Pancreas (tissue), 10 donors: ENCODE measurements at regions not wholly inside any gene's neighbourhood (a gene's known extent, or its start where the extent isn't known, plus 50 kb on each side); places are given as distances from the start of the nearest gene placed in this dataset.

Source experiments
- ATAC-seq, 4 donors: fragments of 200-7000 bp; cut with Tn5 transposase; one replicate each; pipeline versions ENCODE4 v1.8.0 to v1.9.1; 2020; ENCODE audit warnings: mild to moderate bottlenecking in 4 of 4, moderate library complexity in 4 of 4
- DNase-seq, 6 donors: peaks; one replicate each; pipeline ENCODE4 v3.0.0-alpha.2; 2020
- FAIRE-seq: peaks from 2 replicates; lab custom pipeline; 2012; peaks lifted over from hg19 to GRCh38; lab: Jason Lieb, UNC
- H3K27ac ChIP-seq, 4 donors: fragments of 200-600 bp; sonication (generic); 1 replicate in 3 of 4; 2 replicates in 1 of 4; pipeline versions ENCODE4 v1.5.0 to v1.8.0; 2020
- H3K27me3 ChIP-seq, 4 donors: fragments of 200-600 bp; one replicate each; pipeline ENCODE4 v1.8.0; 2021
- H3K36me3 ChIP-seq, 3 donors: fragments of 200-600 bp; sonication (generic) in 1 of 3; one replicate each; pipeline versions ENCODE4 v1.5.0 to v1.8.0; 2020 to 2021
- H3K4me1 ChIP-seq, 3 donors: fragments of 200-600 bp; one replicate each; pipeline ENCODE4 v1.8.0; 2021
- H3K4me3 ChIP-seq, 4 donors: fragments of 200-600 bp; sonication (generic) in 2 of 4; one replicate each; pipeline versions ENCODE4 v1.5.0 to v1.8.0; 2020 to 2021
- H3K9me3 ChIP-seq, 4 donors: fragments of 200-600 bp; one replicate each; pipeline ENCODE4 v1.8.0; 2021
- WGBS, 2 donors: extraction: QIAGEN DNeasy Blood & Tissue Kit; methylation state at CpG; one replicate each; pipeline ENCODE4 v1.1.7; 2013; 5-methylcytosine and 5-hydroxymethylcytosine counted together
- intact Hi-C, 3 donors: fragments of 100-400 bp; cut with DNase I; formaldehyde crosslinking; loops; one replicate each; pipeline versions ENCODE4 v1.11.1 to v1.14.2; 2022
- TF ChIP-seq, protein P1 (sequence below), 4 donors: fragments of 200-600 bp; sonication (generic) in 3 of 4; IDR thresholded peaks; one replicate each; pipeline versions ENCODE4 v1.5.0 to v1.8.0; 2021; ENCODE audit warnings: antibody characterized with exemption in 4 of 4
- donor health status: healthy with polysubstance abuse.
- donor health status: DM: no; HTN: no; CAD: no; lungs with moderate emphysema.
- donor health status: DM: no; HTN: no; CAD: no.
- donor health status: control.
- donor health status: control.
- donor health status: Bipolar disorder and iron deficiency.
- donor health status: DM: yes; HTN: yes; CAD: no.
- donor health status: DM: no; HTN: no; CAD: no.
- donor health status: DM: no; HTN: no; CAD: no.
- donor health status: DM: yes; HTN: yes; CAD: no.

- no peak for FAIRE-seq
- ATAC-seq: no peak
- DNase-seq: no peak
- TF ChIP-seq, protein P1, sequence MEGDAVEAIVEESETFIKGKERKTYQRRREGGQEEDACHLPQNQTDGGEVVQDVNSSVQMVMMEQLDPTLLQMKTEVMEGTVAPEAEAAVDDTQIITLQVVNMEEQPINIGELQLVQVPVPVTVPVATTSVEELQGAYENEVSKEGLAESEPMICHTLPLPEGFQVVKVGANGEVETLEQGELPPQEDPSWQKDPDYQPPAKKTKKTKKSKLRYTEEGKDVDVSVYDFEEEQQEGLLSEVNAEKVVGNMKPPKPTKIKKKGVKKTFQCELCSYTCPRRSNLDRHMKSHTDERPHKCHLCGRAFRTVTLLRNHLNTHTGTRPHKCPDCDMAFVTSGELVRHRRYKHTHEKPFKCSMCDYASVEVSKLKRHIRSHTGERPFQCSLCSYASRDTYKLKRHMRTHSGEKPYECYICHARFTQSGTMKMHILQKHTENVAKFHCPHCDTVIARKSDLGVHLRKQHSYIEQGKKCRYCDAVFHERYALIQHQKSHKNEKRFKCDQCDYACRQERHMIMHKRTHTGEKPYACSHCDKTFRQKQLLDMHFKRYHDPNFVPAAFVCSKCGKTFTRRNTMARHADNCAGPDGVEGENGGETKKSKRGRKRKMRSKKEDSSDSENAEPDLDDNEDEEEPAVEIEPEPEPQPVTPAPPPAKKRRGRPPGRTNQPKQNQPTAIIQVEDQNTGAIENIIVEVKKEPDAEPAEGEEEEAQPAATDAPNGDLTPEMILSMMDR (IDR thresholded peaks at IDR 0.05): no peak
- Histone ChIP-seq H3K9me3 (no peaks in the 10 kb centered on the region), H3K4me1 (no peaks in the 10 kb centered on the region), H3K4me3 (no peak overlapping the region), H3K27ac (no peak overlapping the region), H3K36me3 (no peaks in the 10 kb centered on the region), H3K27me3 (no peaks in the 10 kb centered on the region)
- intact Hi-C loops: no loop called here
- WGBS, 2 donors: 95 to 98% methylated on average over 2 of the region's 2 CpGs
These were observed 219.8 kb downstream of the AEBP2 start for GRCh38 chr12:19659086-19659485.

GRCh38 chr12:19659501-19659900 lies 220.2 kb downstream of the AEBP2 start:
- TF ChIP-seq, protein P1 (IDR thresholded peaks at IDR 0.05): no peak
- Histone ChIP-seq H3K36me3 (no peaks in the 10 kb centered on the region), H3K27me3 (no peaks in the 10 kb centered on the region), H3K9me3 (no peaks in the 10 kb centered on the region), H3K4me3 (no peak overlapping the region), H3K27ac (no peak overlapping the region), H3K4me1 (no peaks in the 10 kb centered on the region)
- ATAC-seq (no peak), FAIRE-seq (no peak), DNase-seq (no peak)
- 90 to 94% methylated on average over 2 of the region's 2 CpGs for WGBS, 2 donors
- intact Hi-C loops: no loop called here

DNA sequence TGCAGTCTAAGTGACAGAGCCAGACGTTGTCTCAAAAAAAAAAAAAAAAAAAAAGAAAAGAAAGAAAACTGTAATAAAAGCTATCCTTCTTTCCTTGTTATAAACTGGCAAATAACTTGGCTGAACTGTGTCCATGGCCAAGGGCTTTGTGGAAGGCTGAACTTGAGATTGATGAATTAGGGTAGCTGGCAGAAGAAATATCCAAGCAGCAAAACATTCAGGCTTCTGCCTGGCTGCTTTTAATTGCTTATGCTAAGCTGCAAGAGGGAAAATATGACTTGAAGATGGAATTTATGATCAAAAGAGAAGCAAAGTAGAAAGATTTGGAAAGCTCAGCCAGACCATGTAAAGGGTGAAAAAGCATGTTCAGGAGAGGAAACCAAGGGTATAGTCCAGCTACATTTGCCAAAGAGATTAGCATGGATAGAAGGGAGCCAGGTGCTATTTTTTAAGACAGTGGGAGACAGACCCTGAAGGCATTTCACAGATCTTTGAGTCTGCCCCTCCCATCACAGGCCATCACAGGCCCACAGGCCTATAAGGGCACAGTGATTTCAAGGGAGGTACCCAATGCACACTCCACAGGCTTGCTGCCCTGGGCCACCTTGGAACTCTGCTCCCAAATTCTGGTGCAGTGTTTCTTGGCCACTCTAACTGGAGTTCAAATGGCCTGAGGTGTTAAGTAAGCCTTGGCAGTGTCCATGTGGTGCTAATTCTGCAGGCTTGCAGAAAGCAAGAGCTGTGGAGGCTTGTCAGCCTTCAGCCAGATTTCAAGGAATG lies 226.0 kb downstream of the AEBP2 start:
- Histone ChIP-seq H3K27me3 (no peaks in the 10 kb centered on the region), H3K27ac (no peak overlapping the region), H3K36me3 (no peaks in the 10 kb centered on the region), H3K9me3 (no peaks in the 10 kb centered on the region), H3K4me1 (no peaks in the 10 kb centered on the region), H3K4me3 (no peak overlapping the region)
- ATAC-seq (no peak), DNase-seq (no peak), FAIRE-seq (no peak)
- TF ChIP-seq, protein P1 (IDR thresholded peaks at IDR 0.05): no peak
- 64 to 79% methylated on average over 1 of the region's 1 CpG for WGBS, 2 donors
- intact Hi-C loops: no loop called here

DNA sequence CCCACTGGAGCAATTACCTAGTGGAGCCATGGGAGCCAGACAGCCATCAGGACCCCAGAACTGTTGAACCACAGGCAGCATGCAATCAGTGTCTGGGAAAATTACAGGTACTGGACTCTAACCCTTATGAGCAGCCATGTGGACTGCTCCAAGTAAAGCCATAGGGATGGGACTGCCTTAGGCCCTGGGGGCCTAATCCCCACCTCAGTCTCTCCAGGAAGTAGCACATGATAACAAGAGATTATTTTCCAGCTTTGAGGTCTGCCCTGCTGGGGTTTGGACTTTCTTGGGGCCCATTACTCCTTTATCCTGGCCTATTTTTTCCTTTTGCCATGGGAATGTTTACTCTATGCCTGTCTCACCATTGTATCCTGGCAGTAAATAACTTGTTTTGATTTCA lies 226.8 kb downstream of the AEBP2 start:
- no peak overlapping the region for H3K27ac ChIP-seq
- no peaks in the 10 kb centered on the region for H3K9me3 ChIP-seq
- DNase-seq (no peak), FAIRE-seq (no peak), ATAC-seq (no peak)
- H3K4me1 ChIP-seq: no peaks in the 10 kb centered on the region
- H3K36me3 ChIP-seq: no peaks in the 10 kb centered on the region
- H3K4me3 ChIP-seq: no peak overlapping the region
- H3K27me3 ChIP-seq: no peaks in the 10 kb centered on the region
- intact Hi-C loops: no loop called here
- TF ChIP-seq, protein P1 (IDR thresholded peaks at IDR 0.05): no peak

- no peak overlapping the region for H3K4me3 ChIP-seq
- H3K27ac ChIP-seq: no peak overlapping the region
- no peaks in the 10 kb centered on the region for H3K4me1 ChIP-seq
- DNase-seq (no peak), FAIRE-seq (no peak), ATAC-seq (no peak)
- no peaks in the 10 kb centered on the region for H3K27me3 ChIP-seq
- no peaks in the 10 kb centered on the region for H3K36me3 ChIP-seq
- TF ChIP-seq, protein P1 (IDR thresholded peaks at IDR 0.05): no peak
- intact Hi-C loops: no loop called here
- no peaks in the 10 kb centered on the region for H3K9me3 ChIP-seq
- 92 to 98% methylated on average over 1 of the region's 1 CpG for WGBS, 2 donors
These were observed 230.5 kb downstream of the AEBP2 start for GRCh38 chr12:19669793-19670192.
